Endothelial cell of umbilical vein (primary cell): ENCODE measurements at regions not wholly inside any gene's neighbourhood (a gene's known extent, or its start where the extent isn't known, plus 50 kb on each side); places are given as distances from the start of the nearest gene placed in this dataset.

Experiments
- EZH2 ChIP-seq: IDR thresholded peaks from 2 replicates; pipeline ENCODE4 v1.6.1; 2012; ENCODE audit warnings: borderline replicate concordance, low read depth, mild to moderate bottlenecking, moderate library complexity, low read length, inconsistent platforms; ENCODE audit not compliant: severe bottlenecking
- MYC ChIP-seq: IDR thresholded peaks from one replicate; pipeline ENCODE4 v1.6.1; 2011; ENCODE audit warnings: mild to moderate bottlenecking, low read depth, low read length
- POLR2A ChIP-seq: IDR thresholded peaks from 2 replicates; pipeline ENCODE4 v1.6.1; 2012; ENCODE audit warnings: low read depth, mild to moderate bottlenecking, control low read depth, low read length
- POLR2AphosphoS5 ChIP-seq: IDR thresholded peaks from 2 replicates; pipeline ENCODE4 v1.6.1; 2012; ENCODE audit warnings: low read depth, mild to moderate bottlenecking, control low read depth, low read length, moderate library complexity; ENCODE audit not compliant: insufficient read depth
- TF ChIP-seq, protein P1 (sequence below), 2 donors: IDR thresholded peaks; 1 replicate in 1 of 2; 2 replicates in 1 of 2; pipeline ENCODE4 v1.5.1; 2011; ENCODE audit warnings: low read length in 2 of 2, mild to moderate bottlenecking in 2 of 2, moderate library complexity in 2 of 2, control low read depth in 1 of 2, inconsistent platforms in 1 of 2, low read depth in 1 of 2; ENCODE audit not compliant: insufficient read depth in 1 of 2; ENCODE audit errors: extremely low read depth in 1 of 2
- TF ChIP-seq, protein P2 (sequence below): IDR thresholded peaks from 2 replicates; pipeline ENCODE4 v1.6.1; 2011; ENCODE audit not compliant: insufficient read depth, insufficient read length

- TF ChIP-seq, protein P1, sequence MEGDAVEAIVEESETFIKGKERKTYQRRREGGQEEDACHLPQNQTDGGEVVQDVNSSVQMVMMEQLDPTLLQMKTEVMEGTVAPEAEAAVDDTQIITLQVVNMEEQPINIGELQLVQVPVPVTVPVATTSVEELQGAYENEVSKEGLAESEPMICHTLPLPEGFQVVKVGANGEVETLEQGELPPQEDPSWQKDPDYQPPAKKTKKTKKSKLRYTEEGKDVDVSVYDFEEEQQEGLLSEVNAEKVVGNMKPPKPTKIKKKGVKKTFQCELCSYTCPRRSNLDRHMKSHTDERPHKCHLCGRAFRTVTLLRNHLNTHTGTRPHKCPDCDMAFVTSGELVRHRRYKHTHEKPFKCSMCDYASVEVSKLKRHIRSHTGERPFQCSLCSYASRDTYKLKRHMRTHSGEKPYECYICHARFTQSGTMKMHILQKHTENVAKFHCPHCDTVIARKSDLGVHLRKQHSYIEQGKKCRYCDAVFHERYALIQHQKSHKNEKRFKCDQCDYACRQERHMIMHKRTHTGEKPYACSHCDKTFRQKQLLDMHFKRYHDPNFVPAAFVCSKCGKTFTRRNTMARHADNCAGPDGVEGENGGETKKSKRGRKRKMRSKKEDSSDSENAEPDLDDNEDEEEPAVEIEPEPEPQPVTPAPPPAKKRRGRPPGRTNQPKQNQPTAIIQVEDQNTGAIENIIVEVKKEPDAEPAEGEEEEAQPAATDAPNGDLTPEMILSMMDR (IDR thresholded peaks at IDR 0.05; ENCODE audit: extremely low read depth in 1 of 2, insufficient read depth in 1 of 2, low read depth in 1 of 2, low read length in 2 of 2): no peak
- no peak for TF ChIP-seq POLR2AphosphoS5
- TF ChIP-seq EZH2: no peak
- no peak for TF ChIP-seq POLR2A
- TF ChIP-seq, protein P2, sequence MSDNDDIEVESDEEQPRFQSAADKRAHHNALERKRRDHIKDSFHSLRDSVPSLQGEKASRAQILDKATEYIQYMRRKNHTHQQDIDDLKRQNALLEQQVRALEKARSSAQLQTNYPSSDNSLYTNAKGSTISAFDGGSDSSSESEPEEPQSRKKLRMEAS: no peak
- no peak for TF ChIP-seq MYC
Measured at GRCh38 chr1:169047074-169047473, 59.4 kb upstream of the ATP1B1 start.
